BE2C (cell line): ENCODE measurements at regions not wholly inside any gene's neighbourhood (a gene's known extent, or its start where the extent isn't known, plus 50 kb on each side); places are given as distances from the start of the nearest gene placed in this dataset.

Experiments
- DNase-seq: peaks from one replicate; pipeline ENCODE4 v3.0.0-alpha.2; 2020
- H3K27me3 ChIP-seq: fragments of 250-450 bp; sonication (Bioruptor Pico); 2 replicates; pipeline ENCODE4 v1.5.1; 2020; ENCODE audit warnings: mild to moderate bottlenecking
- H3K36me3 ChIP-seq: fragments of 250-450 bp; sonication (Bioruptor Pico); 2 replicates; pipeline ENCODE4 v1.5.1; 2020; ENCODE audit warnings: mild to moderate bottlenecking
- H3K4me1 ChIP-seq: fragments of 250-450 bp; sonication (Bioruptor Pico); 2 replicates; pipeline ENCODE4 v1.5.1; 2020
- H3K4me3 ChIP-seq: 2 replicates; pipeline ENCODE4 v1.5.1; 2011; ENCODE audit warnings: low read depth, low read length
- H3K9me3 ChIP-seq: fragments of 250-450 bp; sonication (Bioruptor Pico); 2 replicates; pipeline ENCODE4 v1.5.1; 2020
- CTCF ChIP-seq: IDR thresholded peaks from 2 replicates; pipeline ENCODE4 v1.5.1; 2012; ENCODE audit warnings: mild to moderate bottlenecking, low read depth, low read length

- Histone ChIP-seq H3K4me1 (no peaks in the 10 kb centered on the region), H3K36me3 (no peaks in the 10 kb centered on the region), H3K4me3 (no peak overlapping the region), H3K9me3 (no peaks in the 10 kb centered on the region), H3K27me3 (no peaks in the 10 kb centered on the region)
- no peak for DNase-seq
- TF ChIP-seq CTCF = no peak
Observed at GRCh38 chr6:19303383-19303782, 533.8 kb upstream of the ID4 start.

GRCh38 chr6:19309661-19310060 is 527.5 kb upstream of the ID4 start:
- Histone ChIP-seq H3K4me3 (no peak overlapping the region), H3K36me3 (no peaks in the 10 kb centered on the region), H3K9me3 (no peaks in the 10 kb centered on the region), H3K27me3 (no peaks in the 10 kb centered on the region), H3K4me1 (no peaks in the 10 kb centered on the region)
- DNase-seq = no peak
- no peak for TF ChIP-seq CTCF

- no peaks in the 10 kb centered on the region for H3K9me3 ChIP-seq
- no peak overlapping the region for H3K4me3 ChIP-seq
Observed at GRCh38 chr6:19311786-19312185, 525.4 kb upstream of the ID4 start.

GRCh38 chr6:19312241-19312978 is 524.8 kb upstream of the ID4 start:
- Histone ChIP-seq H3K4me1 (no peaks in the 10 kb centered on the region), H3K9me3 (no peaks in the 10 kb centered on the region), H3K4me3 (no peak overlapping the region), H3K27me3 (no peaks in the 10 kb centered on the region), H3K36me3 (no peaks in the 10 kb centered on the region)
- DNase-seq = no peak
- no peak for TF ChIP-seq CTCF

More at GRCh38 chr6:19311786-19312185, 525.4 kb upstream of the ID4 start:
- no peaks in the 10 kb centered on the region for H3K36me3 ChIP-seq
- TF ChIP-seq CTCF = no peak
- no peak for DNase-seq
- no peaks in the 10 kb centered on the region for H3K4me1 ChIP-seq
- H3K27me3 ChIP-seq = no peaks in the 10 kb centered on the region

- no peaks in the 10 kb centered on the region for H3K36me3 ChIP-seq
- no peaks in the 10 kb centered on the region for H3K27me3 ChIP-seq
- no peak for DNase-seq
- no peaks in the 10 kb centered on the region; the same call in 1 of the 2 replicates for H3K9me3 ChIP-seq
- no peak overlapping the region for H3K4me3 ChIP-seq
- H3K4me1 ChIP-seq = no peaks in the 10 kb centered on the region
- TF ChIP-seq CTCF = no peak
Observed at GRCh38 chr6:19317431-19317986, 519.7 kb upstream of the ID4 start.

- Histone ChIP-seq H3K27me3 (no peaks in the 10 kb centered on the region), H3K4me1 (no peaks in the 10 kb centered on the region), H3K36me3 (no peaks in the 10 kb centered on the region), H3K4me3 (no peak overlapping the region), H3K9me3 (no peaks in the 10 kb centered on the region; the same call in 1 of the 2 replicates)
- no peak for DNase-seq
- TF ChIP-seq CTCF = no peak
Observed at GRCh38 chr6:19319005-19319404, 518.2 kb upstream of the ID4 start.
